HL-60 (cell line): ENCODE measurements at regions not wholly inside any gene's neighbourhood (a gene's known extent, or its start where the extent isn't known, plus 50 kb on each side); places are given as distances from the start of the nearest gene placed in this dataset.

Experiments used
- GABPA ChIP-seq: IDR thresholded peaks from 2 replicates; pipeline ENCODE4 v1.6.1; 2012; ENCODE audit warnings: low read depth
- POLR2AphosphoS5 ChIP-seq: IDR thresholded peaks from 2 replicates; pipeline ENCODE4 v1.6.1; 2012; ENCODE audit warnings: low read depth
- SPI1 ChIP-seq: IDR thresholded peaks from 2 replicates; pipeline ENCODE4 v1.6.1; 2012; ENCODE audit warnings: low read depth, mild to moderate bottlenecking, borderline replicate concordance
- TF ChIP-seq, protein P1 (sequence below): IDR thresholded peaks from one replicate; pipeline ENCODE4 v1.5.1; 2011; ENCODE audit warnings: low read length, control low read depth, inconsistent platforms; ENCODE audit not compliant: insufficient read depth
- TF ChIP-seq, protein P2 (sequence below): IDR thresholded peaks from 2 replicates; pipeline ENCODE4 v1.6.1; 2012; ENCODE audit warnings: low read depth; ENCODE audit not compliant: insufficient replicate concordance

DNA sequence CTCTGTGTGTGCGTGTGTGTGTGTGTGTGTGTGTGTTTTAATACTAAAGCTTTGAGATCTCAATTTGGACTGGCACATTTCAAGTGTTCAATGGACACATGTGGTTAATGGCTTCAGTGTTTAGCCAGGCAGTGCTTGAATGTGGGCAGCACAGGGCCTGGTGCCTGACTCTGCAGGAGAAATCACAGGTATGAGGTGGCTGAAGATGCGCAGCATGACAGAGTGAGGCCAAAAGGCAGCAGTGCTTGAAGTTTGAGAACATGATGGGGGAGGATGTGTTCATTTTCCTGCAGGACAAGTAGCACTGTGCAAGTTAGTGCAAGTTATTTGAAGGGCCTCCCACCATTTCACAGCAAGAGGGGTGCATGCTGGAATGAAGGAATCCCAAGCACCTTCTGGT, 620.5 kb upstream of the TBL1XR1 start:
- TF ChIP-seq, protein P1, sequence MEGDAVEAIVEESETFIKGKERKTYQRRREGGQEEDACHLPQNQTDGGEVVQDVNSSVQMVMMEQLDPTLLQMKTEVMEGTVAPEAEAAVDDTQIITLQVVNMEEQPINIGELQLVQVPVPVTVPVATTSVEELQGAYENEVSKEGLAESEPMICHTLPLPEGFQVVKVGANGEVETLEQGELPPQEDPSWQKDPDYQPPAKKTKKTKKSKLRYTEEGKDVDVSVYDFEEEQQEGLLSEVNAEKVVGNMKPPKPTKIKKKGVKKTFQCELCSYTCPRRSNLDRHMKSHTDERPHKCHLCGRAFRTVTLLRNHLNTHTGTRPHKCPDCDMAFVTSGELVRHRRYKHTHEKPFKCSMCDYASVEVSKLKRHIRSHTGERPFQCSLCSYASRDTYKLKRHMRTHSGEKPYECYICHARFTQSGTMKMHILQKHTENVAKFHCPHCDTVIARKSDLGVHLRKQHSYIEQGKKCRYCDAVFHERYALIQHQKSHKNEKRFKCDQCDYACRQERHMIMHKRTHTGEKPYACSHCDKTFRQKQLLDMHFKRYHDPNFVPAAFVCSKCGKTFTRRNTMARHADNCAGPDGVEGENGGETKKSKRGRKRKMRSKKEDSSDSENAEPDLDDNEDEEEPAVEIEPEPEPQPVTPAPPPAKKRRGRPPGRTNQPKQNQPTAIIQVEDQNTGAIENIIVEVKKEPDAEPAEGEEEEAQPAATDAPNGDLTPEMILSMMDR, result no peak
- TF ChIP-seq GABPA, result no peak
- no peak for TF ChIP-seq POLR2AphosphoS5
- TF ChIP-seq, protein P2, sequence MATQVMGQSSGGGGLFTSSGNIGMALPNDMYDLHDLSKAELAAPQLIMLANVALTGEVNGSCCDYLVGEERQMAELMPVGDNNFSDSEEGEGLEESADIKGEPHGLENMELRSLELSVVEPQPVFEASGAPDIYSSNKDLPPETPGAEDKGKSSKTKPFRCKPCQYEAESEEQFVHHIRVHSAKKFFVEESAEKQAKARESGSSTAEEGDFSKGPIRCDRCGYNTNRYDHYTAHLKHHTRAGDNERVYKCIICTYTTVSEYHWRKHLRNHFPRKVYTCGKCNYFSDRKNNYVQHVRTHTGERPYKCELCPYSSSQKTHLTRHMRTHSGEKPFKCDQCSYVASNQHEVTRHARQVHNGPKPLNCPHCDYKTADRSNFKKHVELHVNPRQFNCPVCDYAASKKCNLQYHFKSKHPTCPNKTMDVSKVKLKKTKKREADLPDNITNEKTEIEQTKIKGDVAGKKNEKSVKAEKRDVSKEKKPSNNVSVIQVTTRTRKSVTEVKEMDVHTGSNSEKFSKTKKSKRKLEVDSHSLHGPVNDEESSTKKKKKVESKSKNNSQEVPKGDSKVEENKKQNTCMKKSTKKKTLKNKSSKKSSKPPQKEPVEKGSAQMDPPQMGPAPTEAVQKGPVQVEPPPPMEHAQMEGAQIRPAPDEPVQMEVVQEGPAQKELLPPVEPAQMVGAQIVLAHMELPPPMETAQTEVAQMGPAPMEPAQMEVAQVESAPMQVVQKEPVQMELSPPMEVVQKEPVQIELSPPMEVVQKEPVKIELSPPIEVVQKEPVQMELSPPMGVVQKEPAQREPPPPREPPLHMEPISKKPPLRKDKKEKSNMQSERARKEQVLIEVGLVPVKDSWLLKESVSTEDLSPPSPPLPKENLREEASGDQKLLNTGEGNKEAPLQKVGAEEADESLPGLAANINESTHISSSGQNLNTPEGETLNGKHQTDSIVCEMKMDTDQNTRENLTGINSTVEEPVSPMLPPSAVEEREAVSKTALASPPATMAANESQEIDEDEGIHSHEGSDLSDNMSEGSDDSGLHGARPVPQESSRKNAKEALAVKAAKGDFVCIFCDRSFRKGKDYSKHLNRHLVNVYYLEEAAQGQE, result no peak
- TF ChIP-seq SPI1, result no peak
